Subcutaneous abdominal adipose tissue (tissue), 5 donors: ENCODE measurements at regions not wholly inside any gene's neighbourhood (a gene's known extent, or its start where the extent isn't known, plus 50 kb on each side); places are given as distances from the start of the nearest gene placed in this dataset.

Source experiments
- H3K27ac ChIP-seq: one replicate; pipeline ENCODE4 v1.7.0; 2013; ENCODE audit warnings: low read depth, mild to moderate bottlenecking, inconsistent platforms, low read length, moderate library complexity
- H3K27me3 ChIP-seq, 5 donors: one replicate each; pipeline ENCODE4 v1.7.0; 2013; ENCODE audit warnings: low read length in 5 of 5, inconsistent platforms in 1 of 5; ENCODE audit not compliant: control insufficient read depth in 5 of 5, insufficient read depth in 4 of 5
- H3K36me3 ChIP-seq, 5 donors: one replicate each; pipeline ENCODE4 v1.7.0; 2013; ENCODE audit warnings: low read length in 5 of 5; ENCODE audit not compliant: control insufficient read depth in 5 of 5, insufficient read depth in 5 of 5
- H3K4me1 ChIP-seq, 5 donors: one replicate each; pipeline ENCODE4 v1.7.0; 2013; ENCODE audit warnings: low read length in 5 of 5, mild to moderate bottlenecking in 3 of 5, moderate library complexity in 1 of 5; ENCODE audit not compliant: control insufficient read depth in 5 of 5, insufficient read depth in 5 of 5
- H3K4me3 ChIP-seq, 5 donors: one replicate each; pipeline ENCODE4 v1.7.0; 2013; ENCODE audit warnings: low read length in 5 of 5, low read depth in 1 of 5
- H3K9ac ChIP-seq, 5 donors: one replicate each; pipeline ENCODE4 v1.7.0; 2013; ENCODE audit warnings: low read length in 5 of 5, mild to moderate bottlenecking in 4 of 5, moderate library complexity in 3 of 5
- H3K9me3 ChIP-seq, 5 donors: one replicate each; pipeline ENCODE4 v1.7.0; 2013; ENCODE audit warnings: low read length in 5 of 5; ENCODE audit not compliant: control insufficient read depth in 5 of 5
- donor health status: healthy.
- donor health status: healthy.
- donor health status: healthy.
- donor health status: healthy.
- donor health status: healthy.

- H3K27ac ChIP-seq = no peak overlapping the region
- H3K4me3 ChIP-seq = no peak overlapping the region
- no peaks in the 10 kb centered on the region for H3K9me3 ChIP-seq
- peaks cover 0 to 7% (median 0%) of the 10 kb centered on the region in 5 donors for H3K27me3 ChIP-seq
- no peak overlapping the region for H3K9ac ChIP-seq
- H3K36me3 ChIP-seq = no peaks in the 10 kb centered on the region
- H3K4me1 ChIP-seq = no peaks in the 10 kb centered on the region
Observed at GRCh38 chr17:72432143-72432621, 311.4 kb downstream of the SOX9 start.

- H3K27me3 ChIP-seq = peaks cover 0 to 3% (median 0%) of the 10 kb centered on the region in 5 donors
- H3K9me3 ChIP-seq = no peaks in the 10 kb centered on the region
- no peak overlapping the region for H3K9ac ChIP-seq
- H3K4me3 ChIP-seq = no peak overlapping the region
- H3K27ac ChIP-seq = no peak overlapping the region
- H3K36me3 ChIP-seq = no peaks in the 10 kb centered on the region
- no peaks in the 10 kb centered on the region for H3K4me1 ChIP-seq
Observed at GRCh38 chr17:72432881-72433280, 312.1 kb downstream of the SOX9 start.

- Histone ChIP-seq H3K27ac (no peak overlapping the region), H3K9me3 (no peaks in the 10 kb centered on the region), H3K36me3 (no peaks in the 10 kb centered on the region), H3K27me3 (peaks cover 0 to 3% (median 0%) of the 10 kb centered on the region in 5 donors), H3K4me3 (no peak overlapping the region), H3K4me1 (no peaks in the 10 kb centered on the region), H3K9ac (no peak overlapping the region)
Observed at GRCh38 chr17:72433797-72434196, 313.0 kb downstream of the SOX9 start.

- peaks cover 0 to 3% (median 0%) of the 10 kb centered on the region in 5 donors for H3K27me3 ChIP-seq
- H3K4me1 ChIP-seq = no peaks in the 10 kb centered on the region
- H3K36me3 ChIP-seq = no peaks in the 10 kb centered on the region
- no peaks in the 10 kb centered on the region for H3K9me3 ChIP-seq
- no peak overlapping the region for H3K4me3 ChIP-seq
- no peak overlapping the region for H3K9ac ChIP-seq
- H3K27ac ChIP-seq = no peak overlapping the region
Observed at GRCh38 chr17:72434581-72434980, 313.8 kb downstream of the SOX9 start.

- H3K4me3 ChIP-seq = no peak overlapping the region
- no peaks in the 10 kb centered on the region for H3K4me1 ChIP-seq
- H3K9me3 ChIP-seq = no peaks in the 10 kb centered on the region
- no peaks in the 10 kb centered on the region for H3K36me3 ChIP-seq
- no peak overlapping the region for H3K27ac ChIP-seq
- no peak overlapping the region for H3K9ac ChIP-seq
- peaks cover 0 to 3% (median 0%) of the 10 kb centered on the region in 5 donors for H3K27me3 ChIP-seq
Observed at GRCh38 chr17:72434991-72435618, 314.3 kb downstream of the SOX9 start.

GRCh38 chr17:72438783-72439182 is 318.0 kb downstream of the SOX9 start:
- no peak overlapping the region for H3K27ac ChIP-seq
- no peak overlapping the region for H3K4me3 ChIP-seq
- no peaks in the 10 kb centered on the region for H3K4me1 ChIP-seq
- H3K36me3 ChIP-seq = no peaks in the 10 kb centered on the region
- H3K9ac ChIP-seq = no peak overlapping the region
- no peaks in the 10 kb centered on the region for H3K9me3 ChIP-seq
- no peaks in the 10 kb centered on the region for H3K27me3 ChIP-seq

- no peak overlapping the region for H3K4me3 ChIP-seq
- no peak overlapping the region for H3K9ac ChIP-seq
- H3K4me1 ChIP-seq = no peaks in the 10 kb centered on the region
- no peaks in the 10 kb centered on the region for H3K9me3 ChIP-seq
- no peaks in the 10 kb centered on the region for H3K36me3 ChIP-seq
- no peaks in the 10 kb centered on the region for H3K27me3 ChIP-seq
- H3K27ac ChIP-seq = no peak overlapping the region
Observed at GRCh38 chr17:72439893-72440502, 319.2 kb downstream of the SOX9 start.

GRCh38 chr17:72440961-72441360 is 320.1 kb downstream of the SOX9 start:
- Histone ChIP-seq H3K9ac (no peak overlapping the region), H3K9me3 (no peaks in the 10 kb centered on the region), H3K4me1 (no peaks in the 10 kb centered on the region), H3K27me3 (peaks cover 0 to 2% (median 0%) of the 10 kb centered on the region in 5 donors), H3K4me3 (no peak overlapping the region), H3K27ac (no peak overlapping the region), H3K36me3 (no peaks in the 10 kb centered on the region)

- H3K36me3 ChIP-seq = no peaks in the 10 kb centered on the region
- H3K27me3 ChIP-seq = peaks cover 0 to 2% (median 0%) of the 10 kb centered on the region in 5 donors
- H3K9ac ChIP-seq = no peak overlapping the region
- H3K4me1 ChIP-seq = no peaks in the 10 kb centered on the region
- no peak overlapping the region for H3K4me3 ChIP-seq
- H3K9me3 ChIP-seq = no peaks in the 10 kb centered on the region
- H3K27ac ChIP-seq = no peak overlapping the region
Observed at GRCh38 chr17:72441909-72442308, 321.1 kb downstream of the SOX9 start.

GRCh38 chr17:72444517-72445054 is 323.8 kb downstream of the SOX9 start:
- no peak overlapping the region for H3K27ac ChIP-seq
- H3K27me3 ChIP-seq = peaks cover 0 to 2% (median 0%) of the 10 kb centered on the region in 5 donors
- no peaks in the 10 kb centered on the region for H3K36me3 ChIP-seq
- H3K9me3 ChIP-seq = no peaks in the 10 kb centered on the region
- H3K9ac ChIP-seq = no peak overlapping the region
- no peak overlapping the region for H3K4me3 ChIP-seq
- no peaks in the 10 kb centered on the region for H3K4me1 ChIP-seq
